HG03108 (cell line): ENCODE measurements at regions not wholly inside any gene's neighbourhood (a gene's known extent, or its start where the extent isn't known, plus 50 kb on each side); places are given as distances from the start of the nearest gene placed in this dataset.
A peak's percentile ranks its signal among the peaks of the same experiment; 100 is the strongest.
"Not testable (repeated sequence)": the region's sequence is repeated elsewhere in the genome, so short reads cannot be mapped to it uniquely, and the experiment has no call there.

ENCODE experiments used
- ATAC-seq: cut with Tn5 transposase; IDR thresholded peaks from one replicate; pipeline ENCODE4 v1.9.1; 2021; ENCODE audit warnings: moderate library complexity; ENCODE audit not compliant: unreplicated experiment

DNA sequence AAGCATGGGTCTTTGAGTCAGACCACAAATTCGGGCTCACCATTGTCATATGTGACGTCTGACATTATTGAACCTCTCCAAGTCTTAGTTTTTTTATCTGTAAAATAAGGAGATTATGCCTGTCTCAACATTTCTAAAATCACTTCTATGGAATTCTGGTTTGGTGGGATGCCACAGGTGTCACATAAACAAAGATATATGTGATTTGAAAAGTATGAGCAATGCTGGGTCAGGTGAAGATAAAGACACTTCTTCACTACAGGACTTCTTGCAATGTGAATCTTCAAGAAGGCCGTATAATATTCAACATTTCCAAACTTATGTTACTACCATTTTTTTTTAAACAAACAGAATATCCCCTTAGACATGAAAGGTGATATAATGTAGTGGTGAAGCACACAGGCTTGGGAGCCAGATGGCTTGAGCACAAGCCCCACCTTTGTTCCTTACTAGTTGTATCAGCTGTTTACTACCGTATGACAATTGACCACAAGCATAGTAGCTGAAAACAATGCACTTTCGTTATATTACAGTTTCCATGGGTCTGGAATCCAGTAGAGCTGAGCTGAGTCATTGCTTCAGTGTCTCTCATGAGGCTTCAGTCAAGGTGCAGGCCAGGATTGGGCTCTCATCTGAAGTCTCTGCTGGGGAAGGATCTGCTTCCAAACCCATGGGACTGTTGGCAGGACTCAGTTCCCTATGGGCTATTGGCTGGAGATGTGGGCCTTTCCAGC, 87.7 kb downstream of the UTP18 start:
- no peak for ATAC-seq

DNA sequence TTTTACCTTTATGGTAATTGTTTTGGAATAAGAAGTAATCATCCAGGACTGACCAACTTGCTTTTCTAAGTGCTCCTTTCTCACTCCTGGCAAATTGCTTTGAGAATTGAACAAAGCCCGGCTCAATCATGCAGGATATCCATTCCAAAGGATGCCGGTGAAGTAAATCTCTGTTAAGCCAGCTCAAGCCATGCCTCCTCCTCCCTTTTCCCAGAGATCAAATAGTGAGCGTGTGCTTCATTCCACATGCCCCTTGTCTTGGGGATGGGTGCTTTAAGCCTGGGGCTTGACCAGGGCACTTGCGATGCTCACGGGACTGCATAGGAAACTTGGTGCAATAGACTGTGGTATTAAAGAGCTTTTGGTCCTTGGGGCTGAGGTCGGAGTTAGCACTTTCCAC, 90.7 kb downstream of the UTP18 start:
- no peak for ATAC-seq

DNA sequence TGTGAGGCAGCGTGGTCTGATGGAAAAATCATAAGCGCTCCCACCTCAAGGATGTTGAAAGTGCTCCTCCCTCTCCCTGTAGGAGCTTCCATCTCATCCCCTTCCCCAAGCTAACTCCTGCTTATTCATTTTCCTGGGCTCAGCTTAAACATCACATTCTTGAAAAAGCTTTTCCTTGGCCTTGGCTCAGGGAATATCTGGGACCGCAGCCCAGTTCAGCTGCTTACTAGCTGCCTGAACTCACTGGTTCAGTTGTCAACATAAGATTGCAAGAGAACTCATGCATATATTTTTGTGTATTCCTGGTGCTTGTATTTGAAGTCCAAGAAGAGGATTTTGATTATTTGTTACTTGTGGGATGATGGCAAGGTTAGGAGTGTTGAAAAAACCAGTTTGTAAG, 91.5 kb downstream of the UTP18 start:
- no peak for ATAC-seq

DNA sequence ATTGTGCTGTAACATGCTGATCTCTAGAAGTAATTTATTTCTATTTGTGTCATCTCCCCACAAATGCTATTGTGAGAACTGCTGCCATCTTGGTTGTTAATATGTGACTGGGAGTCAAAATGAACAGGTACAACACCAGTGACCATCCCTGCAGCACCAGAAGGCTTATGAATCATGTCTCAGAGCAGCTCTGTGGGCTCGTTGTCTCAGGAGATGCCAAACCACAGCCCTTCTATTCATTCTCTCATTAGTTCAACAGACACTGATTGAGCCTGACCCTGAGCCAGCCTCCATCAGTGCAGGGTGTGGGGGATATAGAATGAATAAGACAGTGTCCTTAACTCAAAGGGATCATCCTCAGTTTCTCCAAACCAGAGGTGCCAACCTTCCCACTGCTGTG, 92.5 kb downstream of the UTP18 start:
- no peak for ATAC-seq

DNA sequence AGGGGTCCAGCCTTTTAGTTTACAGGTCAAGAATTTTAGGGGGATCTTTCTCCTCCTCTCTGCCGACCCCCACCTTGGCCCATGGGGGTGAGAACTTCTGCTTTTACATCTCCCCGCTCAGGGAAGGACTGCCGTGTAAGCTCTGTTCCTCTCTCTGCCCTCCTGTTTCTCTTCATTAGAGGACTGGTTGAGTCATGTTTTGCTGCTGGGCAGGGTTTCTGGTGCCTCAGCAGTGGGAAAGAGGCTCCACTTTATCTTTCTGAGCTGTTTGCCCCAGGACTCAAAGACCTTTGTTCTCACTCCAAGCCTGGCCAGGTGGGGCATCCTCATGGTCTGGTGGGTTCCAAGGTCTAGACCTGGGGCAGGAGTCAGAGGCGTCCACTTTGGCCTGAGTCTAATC, 93.0 kb downstream of the UTP18 start:
- ATAC-seq, result no peak

DNA sequence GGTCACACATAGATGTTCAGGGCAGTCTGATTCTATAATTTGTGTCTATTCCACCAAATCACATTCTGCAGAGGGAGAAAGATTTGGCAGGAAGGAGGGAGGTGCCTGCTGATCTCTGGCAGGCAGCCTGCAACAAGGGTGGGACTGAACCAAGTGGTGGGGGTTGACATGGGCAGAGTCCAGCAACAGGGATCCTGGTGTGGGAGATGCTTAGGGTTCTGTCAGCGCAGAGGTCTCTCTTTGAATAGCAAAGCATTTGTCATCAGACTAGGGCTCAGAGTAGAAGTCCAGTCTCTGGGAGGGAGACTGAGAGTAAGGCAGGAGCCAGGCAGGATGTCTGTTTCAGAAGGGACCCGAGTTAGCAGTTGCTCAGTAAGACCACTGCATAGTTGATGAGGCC, 94.6 kb downstream of the UTP18 start:
- no peak for ATAC-seq

DNA sequence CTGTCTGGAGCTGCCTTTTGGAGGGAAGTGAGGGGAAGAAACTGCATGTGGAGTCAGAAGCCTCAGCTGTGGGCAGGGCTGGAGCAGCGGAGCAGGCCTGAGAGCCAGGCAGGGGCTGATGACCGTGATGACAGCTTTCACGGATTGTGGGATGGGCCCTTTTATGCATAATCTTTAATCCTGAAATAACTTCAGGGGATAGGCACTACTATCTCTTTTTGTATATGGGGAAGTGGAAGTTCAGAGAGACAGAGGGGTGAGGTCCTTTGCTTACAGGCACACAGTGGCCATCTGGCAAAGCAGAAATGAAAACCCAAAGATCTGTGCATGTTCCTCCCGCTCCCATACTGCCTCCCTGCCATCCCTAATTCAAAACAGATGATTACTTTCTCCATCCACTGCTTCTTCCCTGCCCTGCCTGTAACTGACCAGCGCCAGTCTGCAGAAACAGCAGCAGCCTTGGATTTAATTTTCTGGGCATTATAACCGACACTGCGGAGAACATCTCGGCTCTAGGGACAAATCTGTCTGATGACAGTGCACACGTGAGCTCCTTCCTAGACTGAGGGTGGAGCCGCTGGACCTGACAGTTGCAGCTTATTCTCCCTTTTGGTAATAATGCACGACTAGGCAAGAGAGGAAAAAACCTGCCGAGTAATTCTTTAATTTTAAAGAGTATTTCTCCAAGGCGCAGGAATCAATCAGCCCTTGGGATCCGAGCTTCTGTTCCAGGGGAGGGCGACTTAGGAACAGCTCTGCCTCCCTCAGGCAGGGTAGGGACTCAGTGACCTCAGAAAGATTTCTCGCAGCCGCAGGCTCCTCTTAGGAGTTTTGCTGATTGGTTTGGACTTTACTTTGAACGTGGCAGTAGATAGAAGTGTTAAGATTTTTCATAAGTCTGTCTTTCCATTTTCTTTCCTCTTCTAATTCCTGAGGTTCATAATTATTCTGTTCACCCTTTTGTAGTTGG, 95.4 kb downstream of the UTP18 start:
- ATAC-seq, result no peak

DNA sequence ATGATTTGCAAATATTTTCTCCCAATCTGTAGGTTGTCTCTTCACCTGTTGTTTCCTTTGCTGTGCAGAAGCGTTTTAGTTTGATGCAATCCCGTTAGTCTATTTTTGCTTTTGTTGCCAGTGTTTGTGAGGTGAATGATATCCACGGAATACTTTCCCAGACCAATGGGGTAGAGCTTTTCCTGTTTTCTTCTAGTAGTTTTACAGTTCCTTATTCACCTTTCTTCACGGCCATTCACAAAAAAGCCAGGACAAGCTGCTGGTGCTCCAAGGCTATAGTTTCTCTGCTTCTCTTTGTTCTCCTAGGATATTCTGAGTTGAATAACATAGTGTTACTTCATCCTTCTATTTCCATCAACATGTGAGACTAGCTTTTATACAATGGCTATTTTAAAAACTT, 98.7 kb downstream of the UTP18 start:
- no peak for ATAC-seq

DNA sequence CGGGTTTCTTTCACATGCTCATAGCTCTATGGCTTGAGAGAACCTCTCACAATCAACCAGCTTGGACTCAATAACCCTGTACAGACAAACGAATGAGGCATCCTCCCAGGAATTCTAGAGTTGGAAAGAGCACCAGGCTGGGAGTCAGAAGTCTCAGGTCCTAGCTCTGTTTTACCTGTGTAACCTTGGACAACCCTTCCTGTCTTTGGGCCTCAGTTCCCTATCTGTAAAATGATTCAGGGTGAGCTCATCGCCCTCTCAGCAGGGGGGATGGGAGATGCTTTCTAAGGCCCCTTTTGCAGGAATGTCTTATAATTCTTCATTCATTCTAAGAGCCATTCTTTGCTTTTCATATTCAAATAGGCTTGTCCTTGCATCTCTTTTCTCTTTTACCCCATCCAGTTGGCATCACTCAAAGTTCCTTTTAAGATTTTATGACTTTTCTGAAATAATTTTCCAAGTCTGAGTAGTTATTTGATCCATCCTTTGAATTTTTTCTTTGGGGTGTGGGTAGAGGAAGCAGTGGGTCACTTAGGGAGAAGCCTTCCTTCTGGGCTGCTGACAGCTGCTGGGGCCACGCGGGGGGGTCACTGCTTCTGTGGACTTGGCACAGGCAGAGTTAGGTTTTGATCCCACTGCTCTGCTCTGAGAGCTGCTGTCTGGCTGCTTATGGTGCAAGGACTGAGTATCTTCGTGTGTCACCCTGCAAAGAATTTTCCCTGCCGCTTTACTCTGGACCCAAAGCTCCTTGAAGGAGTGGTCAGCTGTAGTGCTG, 102.7 kb downstream of the UTP18 start:
- no peak for ATAC-seq

DNA sequence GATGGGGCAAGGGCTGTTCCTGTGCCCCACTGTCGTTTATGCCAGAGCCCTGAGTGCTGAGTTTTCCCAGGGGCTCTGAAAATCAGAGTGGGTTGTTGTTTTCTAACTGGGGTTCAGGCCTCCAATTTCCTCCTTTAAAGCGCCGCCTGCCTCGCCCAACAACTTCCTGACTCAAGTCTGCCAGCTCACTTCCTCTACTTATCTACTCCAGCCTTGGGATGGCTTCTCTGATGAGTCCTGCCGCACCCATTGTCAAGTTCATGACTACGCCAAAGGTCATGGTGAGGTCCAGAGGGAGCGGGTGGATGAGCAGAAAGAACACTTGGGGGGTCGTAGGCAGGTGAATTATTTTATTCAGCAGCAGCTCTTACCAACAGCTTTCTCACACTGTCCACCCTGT, 104.7 kb downstream of the UTP18 start:
- ATAC-seq, result no peak

DNA sequence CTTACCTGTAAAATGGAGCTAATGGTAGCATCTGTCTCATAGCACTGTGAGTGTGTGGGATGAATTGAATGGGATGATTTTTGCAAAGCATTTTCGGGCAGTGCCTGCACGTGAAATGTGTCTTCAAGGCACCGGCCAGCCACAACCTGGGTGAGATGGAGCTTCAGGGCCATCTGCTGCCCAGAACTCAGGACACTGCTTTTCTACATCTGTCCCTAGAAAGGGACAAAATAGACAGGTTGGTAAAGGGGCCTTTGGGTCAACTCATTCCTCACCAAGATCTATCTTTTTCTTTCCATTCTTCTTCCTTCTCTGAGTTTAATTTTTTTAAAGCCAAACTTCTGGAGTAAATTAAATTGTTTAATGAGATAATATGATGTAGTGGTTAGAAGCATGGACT, 106.5 kb downstream of the UTP18 start:
- no peak for ATAC-seq

DNA sequence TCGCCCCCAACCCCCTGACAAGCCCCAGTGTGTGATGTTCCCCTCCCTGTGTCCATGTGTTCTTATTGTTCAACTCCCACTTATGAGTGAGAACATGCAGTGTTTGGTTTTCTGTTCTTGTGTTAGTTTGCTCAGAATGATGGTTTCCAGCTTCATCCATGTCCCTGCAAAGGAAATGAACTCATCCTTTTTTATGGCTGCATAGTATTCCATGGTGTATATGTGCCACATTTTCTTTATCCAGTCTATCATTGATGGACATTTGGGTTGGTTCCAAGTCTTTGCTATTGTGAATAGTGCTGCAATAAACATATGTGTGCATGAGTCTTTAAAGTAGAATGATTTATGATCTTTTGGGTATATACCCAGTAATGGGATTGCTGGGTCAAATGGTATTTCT, 107.5 kb downstream of the UTP18 start:
- not testable (repeated sequence) for ATAC-seq

DNA sequence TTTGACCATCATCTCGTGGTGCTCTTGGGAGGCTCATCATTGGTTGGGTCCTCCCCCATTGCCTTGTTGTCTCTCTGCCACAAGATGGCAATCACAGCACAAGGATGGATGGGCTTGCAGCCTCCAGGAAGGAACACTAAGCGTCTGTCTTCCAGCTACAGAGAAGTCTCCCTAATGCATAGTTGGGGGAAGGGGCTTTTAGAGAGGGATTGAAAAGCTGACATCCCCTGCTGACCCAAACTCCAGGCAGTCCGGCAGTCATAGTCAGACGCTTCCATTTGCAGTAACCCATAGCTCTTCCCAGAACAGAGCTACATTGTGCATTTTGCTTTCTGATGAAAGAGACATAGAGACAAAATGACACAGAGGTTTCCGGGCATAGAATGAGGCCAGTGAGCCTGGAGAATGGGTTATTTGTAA, 111.4 kb downstream of the UTP18 start:
- ATAC-seq, result no peak

DNA sequence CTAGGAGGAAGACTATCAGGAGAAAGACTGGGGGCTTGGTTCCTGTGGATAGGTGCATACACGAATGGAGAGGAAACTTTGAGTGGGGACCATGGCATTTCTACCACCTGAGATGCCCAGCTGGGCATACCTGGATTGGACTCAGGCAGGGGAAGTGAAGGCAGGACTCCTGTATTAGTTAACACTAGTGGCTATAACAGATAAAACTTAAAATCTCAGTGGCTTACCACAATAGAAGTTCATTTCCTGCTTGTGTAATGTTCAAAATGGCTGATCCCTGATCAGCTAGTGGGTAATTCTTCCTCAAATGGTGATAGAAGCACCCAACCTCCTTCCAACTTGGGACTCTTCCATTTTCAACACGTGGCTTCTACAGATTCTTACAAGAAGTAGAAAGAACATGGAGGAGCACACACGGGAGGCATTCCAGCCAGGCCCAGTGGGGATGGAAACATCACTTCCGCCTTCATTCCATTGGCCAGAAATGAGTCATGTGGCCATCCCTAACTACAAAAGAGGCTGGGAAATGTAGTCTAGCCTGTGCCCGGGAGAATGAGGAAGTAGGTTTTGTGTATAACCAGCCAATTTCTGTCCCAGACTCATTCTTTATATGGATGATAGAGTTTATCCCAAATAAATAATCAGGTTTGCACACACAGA, 112.1 kb downstream of the UTP18 start:
- peak; percentile 69 for ATAC-seq

DNA sequence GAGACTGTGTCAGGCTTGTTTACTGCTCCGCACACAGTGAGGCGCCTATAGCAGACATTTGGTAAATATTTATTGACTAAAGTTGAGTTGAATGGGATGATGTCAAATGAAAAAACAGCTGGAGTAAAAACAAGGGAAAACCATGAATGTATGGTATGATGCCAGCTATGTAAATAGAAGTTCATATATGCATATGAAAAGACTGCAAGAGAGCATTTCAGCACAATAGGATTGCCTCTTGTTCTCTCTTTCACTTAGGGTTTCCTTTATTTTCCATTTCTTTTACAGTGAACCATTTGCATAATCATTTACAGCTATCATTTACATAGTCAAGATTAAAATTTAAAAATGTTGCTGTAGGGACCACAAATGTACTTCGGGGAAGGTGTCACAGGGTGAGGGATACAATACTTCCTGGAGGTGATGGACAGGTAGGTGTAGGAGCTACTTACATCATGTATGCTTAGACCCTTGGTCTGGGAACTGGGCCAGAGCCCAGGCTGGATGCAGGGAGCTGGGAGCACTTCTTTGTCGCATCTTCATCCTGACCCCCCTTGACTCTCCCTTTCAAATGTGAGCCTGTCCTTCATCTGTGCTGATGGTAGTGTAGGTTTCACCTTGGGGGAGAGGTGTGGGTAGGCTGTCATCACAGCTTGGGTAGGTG, 113.3 kb downstream of the UTP18 start:
- no peak for ATAC-seq

DNA sequence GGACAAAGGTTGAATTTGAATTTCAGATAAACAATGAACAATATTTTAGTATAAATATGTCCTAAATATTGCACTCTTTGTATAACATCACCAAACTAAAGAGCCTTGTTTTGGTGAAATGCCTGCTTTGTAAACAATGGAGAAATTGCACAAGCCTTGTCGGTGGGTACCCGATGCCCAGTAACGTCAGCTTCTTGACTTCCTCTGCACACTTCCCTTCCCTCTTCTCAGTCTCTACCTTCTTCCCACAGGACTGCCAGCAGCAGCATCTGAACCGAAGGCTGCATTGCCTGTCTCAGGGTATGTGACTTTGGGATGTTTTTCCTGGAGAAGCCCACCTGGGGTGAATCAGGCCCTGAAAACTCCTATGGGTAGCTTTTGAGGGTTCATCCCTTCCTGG, 113.9 kb downstream of the UTP18 start:
- ATAC-seq, result no peak

DNA sequence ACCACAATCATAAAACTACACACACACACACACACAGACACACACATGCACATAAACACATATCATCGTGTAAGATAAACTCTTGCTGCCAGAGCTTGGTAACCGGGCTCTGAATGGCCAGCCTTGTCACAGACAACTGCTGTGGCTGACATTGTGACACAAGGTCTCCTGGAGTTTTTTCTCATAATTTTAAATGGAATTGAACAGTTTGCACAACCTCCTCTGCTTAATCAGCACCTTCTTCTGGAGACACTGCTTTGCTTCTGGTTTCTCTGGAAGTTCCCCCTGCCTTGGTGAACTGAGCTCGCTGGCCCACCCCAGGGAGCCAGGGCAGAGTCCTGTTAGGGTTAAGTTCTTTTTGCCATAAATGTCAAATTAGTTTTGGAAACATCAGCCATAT, 115.4 kb downstream of the UTP18 start:
- no peak for ATAC-seq

DNA sequence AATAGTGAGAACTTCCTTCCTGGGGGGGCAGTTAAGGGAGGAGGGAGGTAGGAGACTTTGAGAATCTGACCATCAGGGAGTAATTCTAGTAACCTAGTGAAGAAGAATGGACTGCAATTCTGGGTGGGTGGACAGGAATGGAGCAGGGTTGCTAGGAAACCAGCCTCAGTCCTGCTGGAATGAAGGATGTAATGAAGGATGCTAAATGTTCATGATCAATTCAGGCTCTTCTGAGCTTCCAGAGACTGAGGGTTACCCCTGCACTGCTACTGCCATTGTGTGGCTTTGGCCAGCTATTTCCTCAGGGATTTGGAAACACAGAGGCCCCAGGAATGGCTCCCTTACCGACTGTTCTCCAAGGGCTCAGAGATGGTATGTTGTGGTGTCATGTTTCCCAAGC, 116.4 kb downstream of the UTP18 start:
- ATAC-seq, result no peak

DNA sequence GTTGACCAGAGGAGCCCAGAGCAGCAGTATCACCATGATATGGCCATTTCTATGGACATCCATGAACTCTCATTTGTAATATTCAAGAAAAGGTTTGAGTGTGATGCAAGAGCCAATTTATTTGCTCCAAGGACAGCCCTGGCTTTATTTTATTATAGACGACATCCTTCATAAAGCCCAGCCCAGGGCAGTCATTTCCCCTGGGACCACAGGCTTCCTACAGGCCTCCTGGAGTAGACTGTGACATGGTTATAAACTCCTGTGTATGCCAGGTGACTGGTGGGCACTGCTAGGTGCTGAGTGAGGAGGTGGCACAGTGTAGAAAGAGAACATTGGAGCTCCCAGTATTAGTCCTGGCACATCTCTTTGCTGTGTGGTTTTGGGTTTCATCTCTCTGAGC, 120.9 kb downstream of the UTP18 start:
- ATAC-seq, result no peak

DNA sequence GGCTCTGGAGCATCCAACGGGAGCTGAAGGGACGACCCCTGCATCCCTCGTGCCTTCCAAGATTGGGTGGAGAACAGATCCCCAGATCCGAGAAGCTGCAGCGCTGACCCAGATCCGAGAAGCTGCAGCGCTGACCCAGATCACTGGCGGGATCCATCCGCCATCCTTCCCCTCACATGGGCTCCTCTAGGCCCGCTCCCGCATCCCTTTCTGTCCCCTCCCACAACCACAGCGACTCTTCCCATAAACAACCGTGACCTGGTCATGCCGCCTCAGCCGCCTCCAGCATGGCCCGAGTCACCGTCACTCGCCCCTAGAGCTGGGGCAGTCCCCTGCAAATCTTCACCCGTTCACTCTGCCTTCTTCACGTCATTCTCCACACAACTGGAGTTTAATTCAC, 124.9 kb downstream of the UTP18 start:
- no peak for ATAC-seq
